ENCODE measurements at regions not wholly inside any gene's neighbourhood (a gene's known extent, or its start where the extent isn't known, plus 50 kb on each side); places are given as distances from the start of the nearest gene placed in this dataset.

- H3K4me3 Mint-ChIP-seq = no peak overlapping the region
- H3K4me1 Mint-ChIP-seq = no peaks in the 10 kb centered on the region
- no peaks in the 10 kb centered on the region for H3K9me3 Mint-ChIP-seq
- DNase-seq = no peak
- H3K27me3 Mint-ChIP-seq = peaks cover 9% of the 10 kb centered on the region
- CTCF ChIA-PET = interaction anchor here (1.2 to 3.5 kb wide), 3 partner anchors 11 to 56 kb away, joined by 3 to 16 read pairs (median 4); no protein-coding TSS in a partner anchor
- POLR2A ChIA-PET = interaction anchor here (1.1 kb wide), 1 partner anchor 17 kb away, joined by 3 read pairs; no protein-coding TSS in a partner anchor
- no peak overlapping the region for H3K27ac Mint-ChIP-seq
- no peaks in the 10 kb centered on the region for H3K36me3 Mint-ChIP-seq (ENCODE audit: low read depth)
Observed at GRCh38 chr12:68102731-68103130, 56.8 kb downstream of the IFNG start.

GRCh38 chr12:68102163-68102562, 57.4 kb downstream of the IFNG start:
- no peak for DNase-seq
- H3K36me3 Mint-ChIP-seq (ENCODE audit: low read depth) = no peaks in the 10 kb centered on the region
- peaks cover 9% of the 10 kb centered on the region for H3K27me3 Mint-ChIP-seq
- POLR2A ChIA-PET = interaction anchor here (1.1 kb wide), 1 partner anchor 17 kb away, joined by 3 read pairs; no protein-coding TSS in a partner anchor
- no peaks in the 10 kb centered on the region for H3K9me3 Mint-ChIP-seq
- CTCF ChIA-PET = interaction anchor here (3.5 kb wide), 1 partner anchor 12 kb away, joined by 16 read pairs; no protein-coding TSS in a partner anchor
- H3K4me3 Mint-ChIP-seq = no peak overlapping the region
- no peaks in the 10 kb centered on the region for H3K4me1 Mint-ChIP-seq
- H3K27ac Mint-ChIP-seq = no peak overlapping the region

DNA sequence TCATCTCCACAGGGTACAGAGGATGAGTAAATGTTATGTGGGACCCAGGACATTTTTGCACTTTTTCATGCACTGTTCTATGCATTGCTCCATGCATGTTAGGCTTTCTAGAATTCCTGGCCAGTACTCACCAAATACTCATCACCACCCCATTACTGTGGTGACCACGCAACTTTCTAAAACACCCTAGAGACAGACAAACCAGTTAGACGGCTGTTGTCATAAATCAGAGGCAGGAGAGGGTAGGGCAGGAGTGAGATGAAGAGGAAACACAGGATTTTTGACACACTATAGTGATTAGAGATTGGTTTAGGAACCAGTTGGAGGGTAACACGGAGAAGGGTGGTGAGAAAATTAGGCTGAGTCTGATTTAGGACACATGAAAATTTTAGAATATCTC, 59.3 kb downstream of the IFNG start:
- no peak for DNase-seq
- Mint-ChIP-seq H3K4me1 (no peaks in the 10 kb centered on the region), H3K36me3 (ENCODE audit: low read depth) (no peaks in the 10 kb centered on the region), H3K9me3 (no peaks in the 10 kb centered on the region), H3K27ac (no peak overlapping the region), H3K4me3 (no peak overlapping the region), H3K27me3 (peaks cover 9% of the 10 kb centered on the region)
- CTCF ChIA-PET = interaction anchor here (1.8 kb wide), 1 partner anchor 13 kb away, joined by 4 read pairs; no protein-coding TSS in a partner anchor
- POLR2A ChIA-PET = no interaction called here

DNA sequence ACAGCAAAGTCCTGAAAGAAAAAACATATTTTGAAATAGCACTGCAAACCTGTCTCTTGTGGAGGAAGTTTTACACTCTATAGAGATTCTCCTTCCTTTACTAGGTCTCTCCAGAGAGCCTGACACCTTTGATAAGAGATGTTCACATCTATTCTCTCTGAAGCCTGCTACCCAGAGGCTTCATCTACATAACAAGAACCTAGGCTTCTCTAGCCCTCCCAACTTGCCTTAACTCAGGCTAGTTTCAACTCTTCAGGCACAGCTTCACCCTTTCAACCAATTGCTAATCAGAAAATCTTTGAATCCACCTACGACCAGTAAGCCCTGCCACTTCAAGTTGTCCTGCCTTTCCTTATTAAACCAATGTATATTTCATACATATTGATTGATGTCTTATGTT, 60.6 kb downstream of the IFNG start:
- Mint-ChIP-seq H3K4me1 (no peaks in the 10 kb centered on the region), H3K9me3 (no peaks in the 10 kb centered on the region), H3K4me3 (no peak overlapping the region), H3K36me3 (ENCODE audit: low read depth) (no peaks in the 10 kb centered on the region), H3K27ac (no peak overlapping the region), H3K27me3 (peaks cover 9% of the 10 kb centered on the region)
- no peak for DNase-seq
- ChIA-PET POLR2A (no interaction called here), CTCF (no interaction called here)

DNA sequence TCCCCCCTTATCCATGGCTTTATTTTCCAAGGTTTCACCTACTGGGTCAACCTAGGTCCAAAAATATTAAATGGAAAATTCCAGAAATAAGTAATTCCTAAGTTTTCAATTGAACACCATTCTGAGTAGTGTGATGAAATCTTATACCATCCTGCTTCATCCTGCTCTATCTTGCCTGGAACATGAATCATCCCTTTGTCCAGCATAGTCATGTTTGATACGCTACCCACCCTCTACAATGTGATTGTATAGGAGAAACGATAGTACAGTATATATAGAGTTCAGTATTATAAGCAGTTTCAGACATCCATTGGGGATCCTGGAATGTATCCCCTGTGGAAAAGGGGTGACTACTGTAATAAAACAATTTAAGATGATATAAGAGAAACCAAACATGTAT, 62.2 kb downstream of the IFNG start:
- H3K27me3 Mint-ChIP-seq = peaks cover 9% of the 10 kb centered on the region
- ChIA-PET CTCF (no interaction called here), POLR2A (no interaction called here)
- H3K36me3 Mint-ChIP-seq (ENCODE audit: low read depth) = no peaks in the 10 kb centered on the region
- no peaks in the 10 kb centered on the region for H3K4me1 Mint-ChIP-seq
- H3K27ac Mint-ChIP-seq = no peak overlapping the region
- no peaks in the 10 kb centered on the region for H3K9me3 Mint-ChIP-seq
- no peak overlapping the region for H3K4me3 Mint-ChIP-seq
- no peak for DNase-seq

DNA sequence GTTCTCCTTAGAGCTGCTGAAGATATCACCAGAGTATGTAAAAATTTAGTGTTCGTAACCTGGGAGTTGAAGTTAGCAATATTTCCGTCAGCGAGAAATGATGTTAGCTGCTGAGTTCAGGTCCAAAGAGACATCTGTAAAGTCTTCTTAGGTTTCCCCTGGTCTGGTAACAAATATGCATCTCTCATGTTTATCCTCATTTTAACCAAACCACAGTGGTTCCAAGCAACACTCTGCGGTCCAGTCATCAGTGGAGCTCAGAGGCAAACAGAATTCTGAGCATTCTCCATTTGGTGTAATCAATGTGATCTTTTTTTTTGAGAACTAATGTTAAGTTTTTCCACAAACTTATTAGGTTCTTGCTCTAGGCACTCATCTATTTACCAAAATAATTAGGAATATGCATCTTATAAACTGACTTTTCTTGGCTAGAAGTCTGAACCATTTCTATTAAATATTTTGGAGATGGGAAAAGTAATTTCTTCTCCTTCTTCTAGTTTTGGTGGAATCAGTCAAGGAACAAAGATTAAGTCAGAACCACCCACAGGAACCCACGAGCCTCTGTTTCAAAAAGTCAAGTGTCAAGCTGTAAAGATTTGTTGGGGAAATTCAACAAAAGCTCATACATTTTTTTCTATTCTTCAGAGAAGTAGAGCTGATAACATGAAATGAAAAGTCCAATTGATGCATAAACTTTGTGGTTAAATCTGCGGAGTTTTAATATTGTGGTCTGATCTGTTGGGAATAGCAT, 64.7 kb downstream of the IFNG start:
- Mint-ChIP-seq H3K4me1 (no peaks in the 10 kb centered on the region), H3K27me3 (peaks cover 3% of the 10 kb centered on the region), H3K4me3 (no peak overlapping the region), H3K27ac (no peak overlapping the region), H3K36me3 (ENCODE audit: low read depth) (peaks cover 3% of the 10 kb centered on the region), H3K9me3 (peaks cover 2% of the 10 kb centered on the region)
- POLR2A ChIA-PET = interaction anchor here (1.4 kb wide), 1 partner anchor 25 kb away, joined by 4 read pairs; no protein-coding TSS in a partner anchor
- CTCF ChIA-PET = interaction anchor here (1.1 kb wide), 1 partner anchor 23 kb away, joined by 3 read pairs; no protein-coding TSS in a partner anchor
- no peak for DNase-seq

DNA sequence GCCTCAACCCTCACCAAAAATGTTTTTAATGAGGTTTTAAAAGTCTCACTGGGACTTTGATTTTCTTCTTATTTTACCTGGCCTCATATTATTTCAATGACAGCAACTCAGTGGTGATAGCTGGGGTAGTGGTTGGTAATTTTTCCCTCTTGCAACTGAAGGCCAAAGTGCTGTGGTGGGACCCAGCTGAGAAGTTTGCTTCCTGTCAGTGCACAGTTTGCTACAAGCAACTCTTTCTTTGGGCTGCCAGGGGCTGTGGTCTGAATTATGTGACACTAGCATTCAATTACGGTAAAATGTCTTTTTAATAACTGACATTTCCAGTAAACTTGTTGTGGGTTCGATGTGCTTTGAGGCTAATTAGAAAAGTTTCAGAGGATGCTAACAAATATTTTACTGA, 65.3 kb downstream of the IFNG start:
- POLR2A ChIA-PET = interaction anchor here (1.4 kb wide), 1 partner anchor 25 kb away, joined by 4 read pairs; no protein-coding TSS in a partner anchor
- H3K27me3 Mint-ChIP-seq = peaks cover 5% of the 10 kb centered on the region
- H3K4me3 Mint-ChIP-seq = no peak overlapping the region
- H3K36me3 Mint-ChIP-seq (ENCODE audit: low read depth) = peaks cover 9% of the 10 kb centered on the region
- CTCF ChIA-PET = interaction anchor here (1.1 kb wide), 1 partner anchor 23 kb away, joined by 3 read pairs; no protein-coding TSS in a partner anchor
- no peak overlapping the region for H3K27ac Mint-ChIP-seq
- peaks cover 7% of the 10 kb centered on the region for H3K9me3 Mint-ChIP-seq
- DNase-seq = no peak
- no peaks in the 10 kb centered on the region for H3K4me1 Mint-ChIP-seq

DNA sequence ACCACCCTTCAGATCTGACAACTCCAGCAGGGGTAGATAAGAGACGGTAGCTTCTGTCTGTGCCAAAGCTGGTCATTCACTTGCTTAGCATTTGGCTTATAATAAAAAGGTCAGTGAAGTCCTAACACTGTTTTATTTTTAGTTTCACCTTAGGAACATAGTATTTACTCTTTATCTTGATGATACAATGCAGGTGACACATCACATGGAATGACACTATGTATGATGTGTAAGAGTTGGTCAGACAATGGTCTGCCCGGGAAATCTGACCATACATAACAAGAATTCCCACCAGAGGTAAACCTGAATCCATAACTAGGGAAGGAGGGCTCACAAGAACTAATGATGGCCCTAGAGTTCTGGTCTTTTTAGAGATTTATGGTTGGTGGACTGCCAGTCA, 66.6 kb downstream of the IFNG start:
- POLR2A ChIA-PET = no interaction called here
- Mint-ChIP-seq H3K36me3 (ENCODE audit: low read depth) (peaks cover 9% of the 10 kb centered on the region), H3K27ac (no peak overlapping the region), H3K27me3 (peaks cover 2% of the 10 kb centered on the region), H3K4me1 (no peaks in the 10 kb centered on the region), H3K4me3 (no peak overlapping the region), H3K9me3 (peaks cover 11% of the 10 kb centered on the region)
- DNase-seq = no peak
- CTCF ChIA-PET = no interaction called here

DNA sequence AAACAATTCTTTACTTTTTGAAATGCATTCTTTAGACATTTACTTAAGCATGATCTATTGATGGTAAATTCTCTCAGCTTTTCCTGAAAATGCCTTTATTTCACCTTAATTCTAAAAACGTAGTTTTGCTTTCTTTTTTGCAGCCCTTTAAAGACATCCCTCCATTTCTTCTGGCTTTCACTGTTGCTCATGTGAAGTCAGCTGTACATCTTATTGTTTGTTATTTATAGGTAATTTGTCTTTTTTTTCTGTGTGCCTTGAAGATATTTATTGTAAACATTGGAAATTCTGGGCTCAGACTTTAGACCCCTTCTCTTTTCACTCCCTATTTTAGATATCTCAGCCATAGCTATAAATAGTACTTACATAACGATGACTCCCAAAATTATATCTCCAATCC, 70.4 kb downstream of the IFNG start:
- CTCF ChIA-PET = interaction anchor here (1.4 to 2.4 kb wide), 2 partner anchors 48 to 69 kb away, joined by 3 to 7 read pairs; no protein-coding TSS in a partner anchor
- H3K27ac Mint-ChIP-seq = no peak overlapping the region
- DNase-seq = no peak
- H3K4me3 Mint-ChIP-seq = no peak overlapping the region
- H3K36me3 Mint-ChIP-seq (ENCODE audit: low read depth) = peaks cover 15% of the 10 kb centered on the region
- H3K27me3 Mint-ChIP-seq = peaks cover 2% of the 10 kb centered on the region
- peaks cover 22% of the 10 kb centered on the region for H3K9me3 Mint-ChIP-seq
- POLR2A ChIA-PET = no interaction called here
- no peaks in the 10 kb centered on the region for H3K4me1 Mint-ChIP-seq

DNA sequence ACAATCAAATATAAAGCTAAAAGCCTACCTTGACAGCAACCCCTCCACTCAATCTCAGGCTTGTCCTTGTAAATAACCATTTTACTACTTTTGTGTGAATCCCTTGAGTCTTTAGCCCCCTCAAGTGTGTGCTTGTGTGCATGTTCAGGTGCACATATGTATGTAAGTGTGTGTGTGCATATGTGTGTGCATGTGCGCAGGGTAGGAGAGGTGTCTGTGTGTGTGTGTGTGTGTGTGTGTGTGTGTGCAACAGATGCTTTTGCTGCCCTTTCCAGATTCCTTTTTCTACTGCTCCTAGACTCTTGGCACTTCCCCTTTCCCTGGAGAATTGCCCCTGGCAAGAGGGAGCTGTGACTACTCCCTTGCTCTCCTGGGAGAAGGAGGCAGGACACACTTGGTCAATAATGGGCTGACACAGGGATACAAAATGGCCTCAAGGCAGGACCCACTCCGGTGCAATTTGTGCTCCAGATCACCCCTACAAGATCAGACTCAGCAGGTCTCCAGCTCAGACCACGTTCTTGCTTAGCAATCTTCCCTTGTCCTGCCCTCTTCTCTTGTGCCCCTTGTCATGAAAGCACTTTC, 73.4 kb downstream of the IFNG start:
- peaks cover 37% of the 10 kb centered on the region for H3K9me3 Mint-ChIP-seq
- no peak for DNase-seq
- ChIA-PET CTCF (no interaction called here), POLR2A (no interaction called here)
- H3K27me3 Mint-ChIP-seq = peaks cover 2% of the 10 kb centered on the region
- peaks cover 24% of the 10 kb centered on the region for H3K36me3 Mint-ChIP-seq (ENCODE audit: low read depth)
- H3K27ac Mint-ChIP-seq = no peak overlapping the region
- peaks cover 3% of the 10 kb centered on the region for H3K4me1 Mint-ChIP-seq
- no peak overlapping the region for H3K4me3 Mint-ChIP-seq

- ChIA-PET POLR2A (interaction anchor here (1.7 kb wide), 1 partner anchor 38 kb away, joined by 4 read pairs; no protein-coding TSS in a partner anchor), CTCF (interaction anchor here (0.6 kb wide), 1 partner anchor 78 kb away, joined by 4 read pairs; no protein-coding TSS in a partner anchor)
- peaks cover 20% of the 10 kb centered on the region for H3K4me1 Mint-ChIP-seq
- peaks cover 30% of the 10 kb centered on the region for H3K9me3 Mint-ChIP-seq
- no peak for DNase-seq
- peaks cover 22% of the 10 kb centered on the region for H3K36me3 Mint-ChIP-seq (ENCODE audit: low read depth)
- no peak overlapping the region for H3K4me3 Mint-ChIP-seq
- no peak overlapping the region for H3K27ac Mint-ChIP-seq
- no peaks in the 10 kb centered on the region for H3K27me3 Mint-ChIP-seq
Observed at GRCh38 chr12:68081561-68081960, 78.0 kb downstream of the IFNG start.

- Mint-ChIP-seq H3K4me1 (peaks cover 20% of the 10 kb centered on the region), H3K27ac (peak overlapping the region; percentile 69), H3K27me3 (no peaks in the 10 kb centered on the region), H3K4me3 (no peak overlapping the region), H3K36me3 (ENCODE audit: low read depth) (peaks cover 23% of the 10 kb centered on the region), H3K9me3 (peaks cover 32% of the 10 kb centered on the region)
- POLR2A ChIA-PET = interaction anchor here (1.7 kb wide), 1 partner anchor 39 kb away, joined by 4 read pairs; no protein-coding TSS in a partner anchor
- DNase-seq = peak; percentile 46
- CTCF ChIA-PET = interaction anchor here (1.1 kb wide), 1 partner anchor 33 kb away, joined by 3 read pairs; no protein-coding TSS in a partner anchor
Observed at GRCh38 chr12:68080577-68080976, 79.0 kb downstream of the IFNG start.

DNA sequence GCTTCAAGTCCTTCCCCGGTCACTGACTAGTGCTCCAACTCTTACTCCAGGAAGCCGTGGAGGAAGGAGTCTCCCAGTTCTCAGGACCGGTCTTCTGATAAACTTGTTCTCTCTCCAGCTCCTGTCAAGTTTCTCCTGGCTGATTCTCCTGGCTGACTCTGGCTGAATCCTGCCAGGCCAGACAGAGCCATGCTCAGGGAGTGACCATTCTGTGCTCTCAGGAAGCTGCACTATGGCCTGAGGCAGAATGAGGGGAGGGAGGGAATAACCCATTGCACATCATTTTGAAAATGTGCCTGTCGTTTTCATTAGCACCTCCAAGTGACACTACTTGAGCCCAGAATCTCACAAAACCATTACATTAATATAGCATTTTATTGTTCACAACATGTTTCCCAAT, 80.8 kb downstream of the IFNG start:
- Mint-ChIP-seq H3K27me3 (no peaks in the 10 kb centered on the region), H3K4me3 (no peak overlapping the region), H3K4me1 (peaks cover 21% of the 10 kb centered on the region), H3K36me3 (ENCODE audit: low read depth) (peaks cover 17% of the 10 kb centered on the region), H3K9me3 (peaks cover 18% of the 10 kb centered on the region), H3K27ac (no peak overlapping the region)
- ChIA-PET CTCF (interaction anchor here (1.4 kb wide), 1 partner anchor 80 kb away, joined by 7 read pairs; no protein-coding TSS in a partner anchor), POLR2A (no interaction called here)
- DNase-seq = no peak
